ENCODE measurements at regions not wholly inside any gene's neighbourhood (a gene's known extent, or its start where the extent isn't known, plus 50 kb on each side); places are given as distances from the start of the nearest gene placed in this dataset.

- no peak for DNase-seq
These were observed 191.0 kb downstream of the MIAT start for GRCh38 chr22:26848244-26848920.

GRCh38 chr22:26849575-26849974, 192.2 kb downstream of the MIAT start:
- DNase-seq: no peak

DNA sequence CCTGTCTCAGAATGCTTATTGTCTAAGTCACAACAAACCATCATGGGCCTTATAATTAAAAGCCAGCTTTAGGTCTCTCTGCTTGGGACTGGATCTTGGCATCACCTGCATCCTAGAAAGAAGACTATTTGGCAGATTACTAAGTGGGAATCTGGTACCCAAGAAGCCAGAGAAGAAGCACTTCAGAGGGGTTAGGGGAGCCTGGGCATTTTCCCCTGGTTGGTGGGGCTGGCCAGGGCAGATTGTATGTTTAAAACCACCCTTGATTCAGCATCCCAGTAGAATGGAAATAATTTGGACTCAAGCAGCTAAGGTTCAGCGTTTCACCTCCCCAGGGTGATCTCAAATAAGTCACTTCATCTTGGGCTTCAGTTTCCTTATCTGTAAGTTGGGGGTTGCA, 193.7 kb downstream of the MIAT start:
- no peak for DNase-seq

DNA sequence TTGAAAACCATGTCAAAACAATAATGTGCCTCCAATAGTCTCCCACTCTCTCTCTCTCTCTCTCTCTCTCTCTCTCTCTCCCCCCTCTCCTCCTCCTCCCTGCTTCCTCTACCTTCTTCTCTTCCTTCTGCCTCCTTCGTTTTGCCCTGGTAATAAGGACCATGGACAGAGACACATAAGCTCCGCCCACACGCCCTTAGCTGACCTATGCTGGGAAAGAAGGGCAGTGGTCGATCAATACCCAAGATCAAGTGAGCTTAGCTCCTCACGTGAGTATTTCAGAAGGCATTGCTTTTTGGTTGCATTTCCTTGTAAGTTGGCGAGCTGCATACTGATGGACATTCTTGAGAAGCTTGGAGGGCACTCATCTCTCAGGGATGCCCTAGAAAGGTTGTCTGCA, 194.8 kb downstream of the MIAT start:
- DNase-seq: no peak

- no peak for DNase-seq
These were observed 195.7 kb downstream of the MIAT start for GRCh38 chr22:26853071-26853470.

DNA sequence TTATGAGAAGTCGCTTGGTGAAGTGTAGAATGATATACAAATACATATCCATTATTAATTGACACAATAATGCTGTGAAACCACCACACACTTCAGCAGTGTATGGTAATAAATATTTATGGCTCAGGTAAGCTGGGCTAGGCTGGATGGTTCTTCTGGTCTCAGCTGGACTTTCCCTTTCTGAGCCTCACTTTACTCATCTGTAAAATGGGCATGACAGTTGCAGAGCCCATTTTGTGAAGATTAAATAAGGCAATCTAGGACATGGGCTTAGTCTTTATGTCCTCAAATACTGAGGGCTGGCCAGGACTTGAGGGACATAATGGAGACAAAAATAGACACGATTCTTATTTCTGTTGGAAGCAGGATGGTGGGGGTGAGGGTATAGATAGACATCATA, 196.1 kb downstream of the MIAT start:
- no peak for DNase-seq

GRCh38 chr22:26857169-26857568, 199.8 kb downstream of the MIAT start:
- DNase-seq: no peak

- DNase-seq: no peak
These were observed 202.9 kb downstream of the MIAT start for GRCh38 chr22:26860301-26860700.

GRCh38 chr22:26865021-26865420, 207.6 kb downstream of the MIAT start:
- no peak for DNase-seq

DNA sequence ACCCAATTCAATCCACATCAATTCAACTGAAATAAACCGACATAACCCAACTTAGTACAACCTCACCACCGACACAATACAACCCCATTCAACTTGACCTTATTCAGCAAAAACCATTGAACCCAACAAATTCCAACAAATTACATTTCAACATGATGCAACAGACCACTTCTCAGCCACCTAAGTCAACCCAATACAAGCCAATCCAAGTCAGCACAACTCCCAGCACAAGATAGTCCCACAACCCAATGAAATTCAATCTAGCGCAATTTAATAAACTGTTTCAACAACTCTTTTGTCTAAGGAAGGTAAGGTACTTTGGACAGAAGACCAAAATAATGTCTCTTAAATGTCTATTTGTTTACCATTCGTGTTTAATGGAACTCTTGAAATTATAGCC, 226.0 kb downstream of the MIAT start:
- DNase-seq: no peak

DNA sequence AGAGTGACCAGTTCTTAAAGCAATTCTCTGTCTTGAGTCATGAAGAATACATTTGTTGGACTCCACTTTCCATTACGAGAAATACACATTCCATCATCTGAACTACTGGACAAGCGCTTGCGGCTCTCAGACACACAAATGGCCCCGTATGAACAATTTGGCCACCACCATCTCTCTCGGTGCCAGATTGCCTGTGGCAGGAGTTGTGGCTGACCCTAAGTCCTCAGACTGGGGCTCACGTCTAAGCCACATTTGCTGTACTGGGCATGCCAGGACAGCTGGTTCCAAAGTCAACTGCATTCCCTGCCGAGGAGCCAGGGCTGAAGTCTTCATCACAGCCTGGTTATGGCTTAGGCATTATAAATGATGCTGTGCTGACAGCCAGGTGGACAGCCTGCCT, 227.5 kb downstream of the MIAT start:
- DNase-seq: no peak

DNA sequence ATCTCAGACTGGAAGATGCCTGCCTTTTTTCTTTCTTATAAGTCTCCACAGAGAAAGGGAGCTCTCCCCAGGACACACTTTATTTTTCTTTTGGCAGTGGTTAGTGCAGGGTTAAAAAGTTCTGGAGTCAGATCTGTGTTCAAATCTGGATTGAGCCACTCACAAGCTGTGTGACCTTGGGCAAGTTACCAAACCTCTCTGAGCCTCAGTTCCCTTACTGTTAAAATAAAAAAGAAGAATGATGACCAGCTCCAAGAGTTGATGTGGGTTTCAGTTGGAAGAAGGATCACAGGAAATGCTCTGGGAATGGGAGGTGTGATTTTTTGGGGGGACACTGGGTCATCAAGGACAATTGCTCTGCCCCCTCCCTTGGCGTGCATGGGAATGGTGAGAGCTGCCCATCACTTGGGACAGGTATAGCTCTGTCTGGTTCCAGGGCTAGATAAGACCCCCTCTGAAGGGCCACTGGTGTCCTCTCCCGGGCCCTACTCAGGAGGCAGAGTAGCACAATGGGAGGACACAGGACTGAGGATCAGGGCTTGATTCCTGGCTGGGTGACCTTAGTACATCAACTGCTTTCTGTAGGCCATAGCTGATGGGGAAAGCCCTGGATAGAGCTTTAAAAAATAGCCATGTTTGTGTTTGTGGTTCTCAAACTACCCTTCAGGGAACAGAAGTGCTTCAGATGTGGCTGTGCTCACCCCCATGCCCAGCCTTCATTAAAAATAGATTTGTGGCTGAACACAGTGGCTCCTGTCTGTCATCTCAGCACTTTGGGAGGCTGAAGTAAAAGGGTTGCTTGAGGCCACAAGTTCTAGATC, 228.3 kb downstream of the MIAT start:
- no peak for DNase-seq

DNA sequence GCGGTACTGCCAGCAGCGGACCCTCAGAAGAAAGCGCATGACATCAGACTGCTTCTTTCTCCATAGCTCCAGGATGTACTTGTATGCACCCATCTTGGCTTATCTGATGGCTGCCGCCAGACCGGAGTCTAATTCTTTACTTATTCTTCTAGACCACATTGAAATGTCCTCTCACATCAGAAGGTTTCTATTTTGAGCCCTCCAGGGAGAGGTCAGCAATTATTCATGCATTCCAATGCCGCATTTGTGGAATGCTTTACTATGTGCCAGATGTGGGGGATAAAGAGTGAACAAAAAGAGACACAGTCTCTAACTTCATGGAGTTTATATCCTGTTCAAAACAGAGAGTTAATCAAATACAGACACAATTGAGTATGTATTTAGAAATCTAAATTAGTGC, 230.1 kb downstream of the MIAT start:
- DNase-seq: no peak

GRCh38 chr22:26887916-26888315, 230.5 kb downstream of the MIAT start:
- DNase-seq: no peak

GRCh38 chr22:26888887-26889286, 231.5 kb downstream of the MIAT start:
- no peak for DNase-seq

- no peak for DNase-seq
These were observed 232.4 kb downstream of the MIAT start for GRCh38 chr22:26889802-26890201.

- no peak for DNase-seq
These were observed 233.5 kb downstream of the MIAT start for GRCh38 chr22:26890870-26891269.

DNA sequence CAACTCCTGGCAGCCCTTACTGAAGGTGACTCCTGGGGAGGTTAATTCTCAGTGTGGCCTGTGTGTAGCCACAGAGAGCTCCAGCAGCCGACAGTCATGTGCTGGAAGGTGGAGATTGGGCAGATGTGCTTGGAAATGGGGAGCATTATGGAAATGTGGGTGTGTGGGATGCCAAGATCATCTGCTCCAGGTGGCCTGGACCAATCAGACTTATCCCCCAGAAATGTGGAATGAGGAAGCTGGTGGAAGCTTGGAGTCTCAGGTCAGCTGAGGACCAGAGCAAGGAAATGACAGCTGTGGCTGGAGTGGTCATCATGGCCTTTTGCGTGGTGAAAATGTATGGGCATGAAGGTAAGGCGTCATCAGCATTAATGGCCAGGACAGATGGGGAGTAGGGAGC, 234.0 kb downstream of the MIAT start:
- no peak for DNase-seq

DNA sequence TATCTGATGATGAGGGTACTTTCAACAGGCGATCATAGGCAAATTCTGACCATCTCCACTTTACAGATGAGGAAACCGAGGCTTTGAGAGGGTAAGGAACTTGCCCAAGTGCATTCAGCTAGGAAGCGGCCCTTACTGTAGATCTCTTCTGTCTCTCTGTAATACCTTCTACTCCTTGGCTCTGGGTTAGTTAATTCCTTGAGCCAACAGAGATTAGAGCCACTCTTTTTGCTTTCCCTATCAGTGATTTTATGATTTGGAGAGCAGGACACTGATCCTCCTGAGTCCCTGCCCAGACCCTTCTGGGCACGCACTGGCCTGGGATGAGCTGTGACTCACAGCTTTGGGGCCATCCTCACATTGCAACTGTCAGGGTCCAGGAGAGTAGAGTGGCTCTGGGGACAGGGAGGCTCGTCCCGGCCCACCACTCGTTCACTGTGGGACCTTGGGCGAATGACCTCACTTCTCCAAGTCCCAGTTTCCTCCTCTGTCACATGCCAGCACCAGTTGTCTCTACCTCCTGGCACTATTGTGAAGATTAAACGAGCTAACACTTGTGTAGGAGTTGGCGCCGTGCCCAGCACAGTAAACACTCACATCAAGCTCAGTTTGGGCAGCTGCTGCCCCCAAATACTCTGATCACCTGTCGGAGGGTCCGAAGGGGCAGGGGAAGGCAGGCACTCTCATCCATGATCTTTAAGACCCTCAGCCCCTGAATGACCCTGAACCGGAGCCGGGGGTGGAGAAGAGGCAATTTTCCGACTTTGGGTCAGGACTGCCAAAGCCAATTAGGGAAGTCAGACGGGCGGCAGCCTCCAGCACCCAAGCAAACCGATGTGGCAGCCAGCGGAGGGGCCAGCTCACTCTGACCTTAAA, 235.0 kb downstream of the MIAT start:
- DNase-seq: peak; percentile 64

DNA sequence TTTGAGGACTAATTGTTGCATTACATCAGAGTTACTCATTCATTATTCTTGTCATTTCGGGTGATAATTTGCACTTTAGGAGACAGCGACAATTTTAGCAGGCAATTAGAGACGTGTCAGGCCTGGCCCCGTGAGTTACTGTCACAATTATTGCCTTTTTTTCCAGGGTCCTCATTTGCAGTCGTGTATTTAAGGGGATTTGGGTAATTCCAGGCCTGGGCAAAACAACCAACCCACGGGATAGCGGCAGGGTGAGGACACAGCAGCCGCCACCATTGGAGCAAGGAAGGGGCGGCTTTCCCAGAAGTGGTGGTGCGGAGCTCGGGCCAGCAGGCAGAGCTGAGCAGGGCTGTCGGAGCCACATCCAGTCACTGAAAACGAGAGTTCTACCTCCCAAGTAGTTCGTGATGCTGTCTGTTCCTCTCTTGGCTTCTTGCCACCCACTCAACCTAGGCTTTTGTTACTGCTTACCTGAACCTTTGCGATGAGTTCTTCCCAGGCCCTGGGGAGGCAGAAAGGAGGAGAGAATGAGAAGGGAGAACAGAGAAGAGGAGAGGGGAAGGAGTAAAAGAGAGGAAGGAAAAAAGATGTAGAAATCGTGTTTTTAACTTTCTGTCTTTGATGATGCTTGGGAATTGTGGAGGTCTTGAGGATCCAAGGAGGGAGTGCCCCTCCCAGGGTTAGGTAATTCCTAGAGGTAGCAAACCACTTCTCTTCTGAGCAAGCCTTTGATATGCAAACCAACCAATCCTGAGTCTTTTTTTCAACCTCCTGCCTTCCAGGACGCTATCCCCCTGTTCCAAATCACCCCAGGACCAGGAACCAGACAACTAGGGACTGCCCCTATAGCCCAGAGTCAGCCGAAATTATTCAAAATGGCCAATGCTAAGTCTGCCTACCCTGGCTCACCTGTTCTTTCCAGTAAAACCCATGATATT, 236.1 kb downstream of the MIAT start:
- peak; percentile 23 for DNase-seq

- no peak for DNase-seq
These were observed 237.0 kb downstream of the MIAT start for GRCh38 chr22:26894362-26894761.

- no peak for DNase-seq
These were observed 237.5 kb downstream of the MIAT start for GRCh38 chr22:26894766-26895485.
